SU-DHL-6 (cell line): ENCODE measurements at regions not wholly inside any gene's neighbourhood (a gene's known extent, or its start where the extent isn't known, plus 50 kb on each side); places are given as distances from the start of the nearest gene placed in this dataset.

ENCODE experiments used
- EZH2phosphoT487 ChIP-seq: fragments of 200-600 bp; sonication (generic), shearing (Covaris generic); conservative IDR thresholded peaks from 2 replicates; pipeline ENCODE4 v1.6.1; 2018; ENCODE audit warnings: mild to moderate bottlenecking, antibody characterized with exemption, low read length, moderate library complexity, mixed read lengths
- TF ChIP-seq, protein P1 (sequence below): fragments of 200-600 bp; sonication (generic); IDR thresholded peaks from one replicate; pipeline ENCODE4 v1.5.1; 2017; ENCODE audit warnings: antibody characterized with exemption, mild to moderate bottlenecking, low read length, moderate library complexity; ENCODE audit not compliant: insufficient read depth, poor library complexity, severe bottlenecking

DNA sequence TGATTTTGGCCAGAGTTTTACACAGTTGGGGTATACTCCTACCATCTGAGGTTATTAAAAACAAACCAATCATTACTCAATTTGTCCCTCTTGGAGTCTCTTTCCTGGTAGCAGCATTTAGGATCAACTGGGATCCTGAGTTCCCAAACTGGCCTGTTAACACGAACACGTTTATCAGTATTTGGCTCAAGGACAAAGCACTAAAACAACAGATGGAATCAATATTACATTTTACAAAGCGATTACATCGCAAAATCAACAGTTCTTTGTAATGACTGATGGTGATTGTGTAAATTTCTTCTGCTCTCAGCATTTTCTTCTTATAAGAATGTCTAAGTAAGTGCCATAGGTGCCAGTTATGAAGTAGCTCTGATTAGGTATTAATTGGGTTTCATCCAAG is 582.9 kb upstream of the ANKRD30A start:
- TF ChIP-seq, protein P1, sequence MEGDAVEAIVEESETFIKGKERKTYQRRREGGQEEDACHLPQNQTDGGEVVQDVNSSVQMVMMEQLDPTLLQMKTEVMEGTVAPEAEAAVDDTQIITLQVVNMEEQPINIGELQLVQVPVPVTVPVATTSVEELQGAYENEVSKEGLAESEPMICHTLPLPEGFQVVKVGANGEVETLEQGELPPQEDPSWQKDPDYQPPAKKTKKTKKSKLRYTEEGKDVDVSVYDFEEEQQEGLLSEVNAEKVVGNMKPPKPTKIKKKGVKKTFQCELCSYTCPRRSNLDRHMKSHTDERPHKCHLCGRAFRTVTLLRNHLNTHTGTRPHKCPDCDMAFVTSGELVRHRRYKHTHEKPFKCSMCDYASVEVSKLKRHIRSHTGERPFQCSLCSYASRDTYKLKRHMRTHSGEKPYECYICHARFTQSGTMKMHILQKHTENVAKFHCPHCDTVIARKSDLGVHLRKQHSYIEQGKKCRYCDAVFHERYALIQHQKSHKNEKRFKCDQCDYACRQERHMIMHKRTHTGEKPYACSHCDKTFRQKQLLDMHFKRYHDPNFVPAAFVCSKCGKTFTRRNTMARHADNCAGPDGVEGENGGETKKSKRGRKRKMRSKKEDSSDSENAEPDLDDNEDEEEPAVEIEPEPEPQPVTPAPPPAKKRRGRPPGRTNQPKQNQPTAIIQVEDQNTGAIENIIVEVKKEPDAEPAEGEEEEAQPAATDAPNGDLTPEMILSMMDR: no peak
- no peak for TF ChIP-seq EZH2phosphoT487
